ENCODE measurements at regions not wholly inside any gene's neighbourhood (a gene's known extent, or its start where the extent isn't known, plus 50 kb on each side); places are given as distances from the start of the nearest gene placed in this dataset.

GRCh38 chr1:223031733-223032601 is 111.1 kb downstream of the TLR5 start:
- no peak for TF ChIP-seq CTCF (IDR thresholded peaks at IDR 0.05; ENCODE audit: borderline replicate concordance, extremely low read depth, low read length, poor library complexity, severe bottlenecking)
- TF ChIP-seq EZH2 (IDR thresholded peaks at IDR 0.05; ENCODE audit: borderline replicate concordance, low read depth, low read length, severe bottlenecking): no peak

Data from DND-41 (cell line).